ENCODE measurements at regions not wholly inside any gene's neighbourhood (a gene's known extent, or its start where the extent isn't known, plus 50 kb on each side); places are given as distances from the start of the nearest gene placed in this dataset.

DNA sequence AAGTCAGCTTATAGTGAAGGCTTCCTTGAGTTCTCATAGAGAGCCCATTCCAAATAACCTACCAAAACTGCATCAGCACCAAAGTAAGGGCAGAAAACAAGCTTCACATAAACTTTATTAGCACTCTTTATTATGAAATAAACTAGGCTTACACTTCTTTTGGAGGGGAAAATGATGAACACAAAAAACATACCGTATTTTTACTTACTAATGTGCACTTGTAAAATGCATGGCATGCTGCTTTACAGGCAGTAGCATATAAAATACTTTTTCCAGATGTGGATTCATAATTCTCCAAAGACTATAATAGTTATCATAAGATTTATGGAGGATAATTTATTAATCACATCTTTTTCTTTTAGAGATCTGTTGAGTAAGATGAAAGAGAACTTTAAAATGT, 133.9 kb downstream of the OSR1 start:
- TF ChIP-seq CTCF (IDR thresholded peaks at IDR 0.05; ENCODE audit: insufficient read depth, low read length), result no peak
- no peak for TF ChIP-seq POLR2AphosphoS5 (IDR thresholded peaks at IDR 0.05; ENCODE audit: low read depth)
- TF ChIP-seq REST (IDR thresholded peaks at IDR 0.05; ENCODE audit: insufficient replicate concordance, low read depth), result no peak
